HCT116 (cell line): ENCODE measurements at regions not wholly inside any gene's neighbourhood (a gene's known extent, or its start where the extent isn't known, plus 50 kb on each side); places are given as distances from the start of the nearest gene placed in this dataset.

Experiments used
- ATAC-seq: fragments of 200-7000 bp; cut with Tn5 transposase; 2 replicates; pipeline ENCODE4 v1.9.1; 2020; ENCODE audit warnings: mild to moderate bottlenecking, moderate library complexity
- BruUV-seq: library from RNA; stranded (reverse); fragments of 400-500 nt; replicated peaks from 2 replicates; lab custom pipeline; 2021; lab: Mats Ljungman, UMichigan
- CTCF ChIA-PET: fragments of 300-600 bp; sonication (Branson Sonifier 250); formaldehyde crosslinking; loops from one replicate; lab custom pipeline; 2021; ENCODE audit warnings: antibody characterized with exemption; lab: Charles Lee
- POLR2A ChIA-PET: fragments of 300-600, 350-600 bp; sonication (Branson Sonifier 250); formaldehyde crosslinking; loops from one replicate; lab custom pipeline; 2021; ENCODE audit warnings: antibody characterized with exemption; lab: Charles Lee
- RAD21 ChIA-PET, 2 experiments: fragments of 300-600 bp; sonication (Branson Sonifier 250); formaldehyde crosslinking; loops; one replicate each; lab custom pipeline; 2023; ENCODE audit warnings: low total read pairs in 2 of 2; ENCODE audit not compliant: uncharacterized antibody in 2 of 2, unreplicated experiment in 2 of 2, low non-redundant PET in 1 of 2; lab: Charles Lee
- DNase-seq: peaks from one replicate; pipeline ENCODE4 v3.0.0-alpha.2; 2010; ENCODE audit warnings: low read depth, low spot score
- H2AFZ ChIP-seq: fragments of 200-600 bp; shearing (Covaris generic), sonication (generic); 2 replicates; pipeline ENCODE4 v1.6.1; 2017; ENCODE audit warnings: low read depth, mixed run types, mixed read lengths, antibody characterized with exemption, low read length; ENCODE audit not compliant: poor library complexity, severe bottlenecking
- H3K27ac ChIP-seq: 2 replicates; pipeline ENCODE4 v1.5.1; 2012; ENCODE audit warnings: low read depth, low read length
- H3K27me3 ChIP-seq: fragments of 200-600 bp; sonication (generic); 2 replicates; pipeline ENCODE4 v1.6.1; 2016; ENCODE audit warnings: mixed run types, low read length, mixed read lengths; ENCODE audit not compliant: insufficient read depth
- H3K36me3 ChIP-seq, 2 experiments: fragments of 200-500 bp in 1 of 2; fragments of 200-600 bp in 1 of 2; sonication (Bioruptor generic) in 1 of 2; sonication (generic) in 1 of 2; 2 replicates each; pipeline versions ENCODE4 v1.5.1 to v1.6.1; 2014 to 2016; ENCODE audit warnings: low read length in 2 of 2, inconsistent platforms in 1 of 2, mixed read lengths in 1 of 2, mixed run types in 1 of 2; ENCODE audit not compliant: insufficient read depth in 2 of 2, control insufficient read depth in 1 of 2
- H3K4me1 ChIP-seq, 2 experiments: fragments of 200-600 bp in 1 of 2; sonication (generic) in 1 of 2; 2 replicates each; pipeline versions ENCODE4 v1.5.1 to v1.6.1; 2012 to 2017; ENCODE audit warnings: low read length in 2 of 2, inconsistent platforms in 1 of 2, mild to moderate bottlenecking in 1 of 2, mixed read lengths in 1 of 2, mixed run types in 1 of 2, moderate library complexity in 1 of 2; ENCODE audit not compliant: insufficient read depth in 2 of 2, control insufficient read depth in 1 of 2
- H3K4me2 ChIP-seq: fragments of 200-600 bp; sonication (generic); 2 replicates; pipeline ENCODE4 v1.6.1; 2017; ENCODE audit warnings: mixed run types, low read length, mixed read lengths
- H3K4me3 ChIP-seq, 2 experiments: fragments of 200-600 bp in 1 of 2; sonication (generic) in 1 of 2; replicated peaks in 1 of 2; 2 replicates each; pipeline ENCODE4 v1.5.1; 2011 to 2016; ENCODE audit warnings: low read length in 2 of 2, control low read depth in 1 of 2, low read depth in 1 of 2, mild to moderate bottlenecking in 1 of 2, mixed read lengths in 1 of 2, mixed run types in 1 of 2
- H3K79me2 ChIP-seq: fragments of 200-600 bp; sonication (generic); 2 replicates; pipeline ENCODE4 v1.6.1; 2017; ENCODE audit warnings: mild to moderate bottlenecking, mixed run types, low read length, moderate library complexity, mixed read lengths; ENCODE audit not compliant: insufficient read depth
- H3K9ac ChIP-seq: fragments of 200-600 bp; sonication (generic); 2 replicates; pipeline ENCODE4 v1.6.1; 2016; ENCODE audit warnings: low read length, mixed read lengths
- H3K9me2 ChIP-seq: fragments of 200-600 bp; sonication (generic), shearing (Covaris generic); 2 replicates; pipeline ENCODE4 v1.6.1; 2017; ENCODE audit warnings: mixed run types, mild to moderate bottlenecking, moderate library complexity; ENCODE audit not compliant: insufficient read depth
- H3K9me3 ChIP-seq, 2 experiments: fragments of 200-500 bp in 1 of 2; fragments of 200-600 bp in 1 of 2; sonication (Bioruptor generic) in 1 of 2; sonication (generic) in 1 of 2; 2 replicates each; pipeline ENCODE4 v1.6.1; 2014 to 2017; ENCODE audit warnings: low read length in 2 of 2, mixed read lengths in 2 of 2, inconsistent platforms in 1 of 2, low read depth in 1 of 2, mild to moderate bottlenecking in 1 of 2, mixed run types in 1 of 2, moderate library complexity in 1 of 2; ENCODE audit not compliant: control insufficient read depth in 1 of 2, insufficient read depth in 1 of 2
- H4K20me1 ChIP-seq: fragments of 200-600 bp; sonication (generic), shearing (Covaris generic); 2 replicates; pipeline ENCODE4 v1.6.1; 2017; ENCODE audit warnings: mixed run types, mild to moderate bottlenecking, moderate library complexity; ENCODE audit not compliant: insufficient read depth
- ATF3 ChIP-seq: IDR thresholded peaks from 2 replicates; pipeline ENCODE4 v1.6.1; 2012
- CBX3 ChIP-seq: IDR thresholded peaks from 2 replicates; pipeline ENCODE4 v1.6.1; 2012; ENCODE audit warnings: low read depth
- CEBPB ChIP-seq: IDR thresholded peaks from 2 replicates; pipeline ENCODE4 v1.6.1; 2012; ENCODE audit warnings: low read depth
- ELF1 ChIP-seq: IDR thresholded peaks from 2 replicates; pipeline ENCODE4 v1.6.1; 2012; ENCODE audit warnings: low read depth, borderline replicate concordance
- EZH2 ChIP-seq: fragments of 200-600 bp; sonication (generic); IDR thresholded peaks from 2 replicates; pipeline ENCODE4 v1.6.1; 2017; ENCODE audit warnings: antibody characterized with exemption, mixed run types
- FOSL1 ChIP-seq: IDR thresholded peaks from 2 replicates; pipeline ENCODE4 v1.6.1; 2012; ENCODE audit warnings: low read depth
- JUND ChIP-seq: IDR thresholded peaks from 2 replicates; pipeline ENCODE4 v1.6.1; 2012
- MAX ChIP-seq: IDR thresholded peaks from 2 replicates; pipeline ENCODE4 v1.6.1; 2012
- POLR2A ChIP-seq: IDR thresholded peaks from 2 replicates; pipeline ENCODE4 v1.7.0; 2011; ENCODE audit warnings: borderline replicate concordance; ENCODE audit not compliant: insufficient read depth, insufficient read length; ENCODE audit errors: extremely low read depth
- POLR2AphosphoS5 ChIP-seq: IDR thresholded peaks from 2 replicates; pipeline ENCODE4 v1.6.1; 2011; ENCODE audit warnings: mild to moderate bottlenecking, low read depth, low read length, moderate library complexity
- RAD21 ChIP-seq: IDR thresholded peaks from 2 replicates; pipeline ENCODE4 v1.6.1; 2012; ENCODE audit warnings: low read depth, mild to moderate bottlenecking
- REST ChIP-seq: IDR thresholded peaks from 2 replicates; pipeline ENCODE4 v1.6.1; 2012; ENCODE audit warnings: low read depth
- SIN3A ChIP-seq: IDR thresholded peaks from 2 replicates; pipeline ENCODE4 v1.6.1; 2012; ENCODE audit warnings: low read depth
- SP1 ChIP-seq: IDR thresholded peaks from 2 replicates; pipeline ENCODE4 v1.6.1; 2012; ENCODE audit warnings: low read depth
- SRF ChIP-seq: IDR thresholded peaks from 2 replicates; pipeline ENCODE4 v1.6.1; 2012; ENCODE audit warnings: low read depth
- TCF7L2 ChIP-seq: IDR thresholded peaks from 2 replicates; pipeline ENCODE4 v1.7.0; 2011; ENCODE audit warnings: borderline replicate concordance, inconsistent platforms; ENCODE audit not compliant: insufficient read depth, insufficient read length; ENCODE audit errors: extremely low read depth
- YY1 ChIP-seq: IDR thresholded peaks from 2 replicates; pipeline ENCODE4 v1.6.1; 2011; ENCODE audit warnings: low read length, low read depth, moderate library complexity, mild to moderate bottlenecking; ENCODE audit not compliant: insufficient replicate concordance; ENCODE audit errors: extremely low read depth
- ZBTB33 ChIP-seq: IDR thresholded peaks from 2 replicates; pipeline ENCODE4 v1.6.1; 2011; ENCODE audit warnings: mild to moderate bottlenecking, low read length, moderate library complexity; ENCODE audit not compliant: insufficient replicate concordance; ENCODE audit errors: extremely low read depth
- ZFX ChIP-seq: fragments of 450-650 bp; IDR thresholded peaks from 2 replicates; pipeline ENCODE4 v1.6.1; 2017
- ZNF274 ChIP-seq: fragments of 200-500 bp; sonication (Bioruptor generic); IDR thresholded peaks from 2 replicates; pipeline ENCODE4 v1.6.1; 2014; ENCODE audit warnings: mild to moderate bottlenecking, low read depth, low read length, inconsistent platforms
- intact Hi-C: fragments of 100-400 bp; cut with micrococcal nuclease; formaldehyde crosslinking; loops from 2 replicates; pipeline ENCODE4 v1.10.0; 2022

- Histone ChIP-seq H3K36me3 (no peaks in the 10 kb centered on the region), H3K27ac (no peak overlapping the region), H3K9me3 (no peaks in the 10 kb centered on the region), H3K9me2 (no peaks in the 10 kb centered on the region), H3K27me3 (peaks cover 36% of the 10 kb centered on the region), H4K20me1 (no peaks in the 10 kb centered on the region), H3K79me2 (no peaks in the 10 kb centered on the region), H2AFZ (no peak overlapping the region), H3K4me1 (no peaks in the 10 kb centered on the region), H3K9ac (no peak overlapping the region), H3K4me3 (no peak overlapping the region), H3K4me2 (no peak overlapping the region)
- TF ChIP-seq SIN3A (no peak), ZBTB33 (no peak), TCF7L2 (no peak), EZH2 (no peak), ATF3 (no peak), CEBPB (no peak), SRF (no peak), CBX3 (no peak), ELF1 (no peak), SP1 (no peak), MAX (no peak), POLR2A (no peak), ZNF274 (no peak), RAD21 (no peak), REST (no peak), JUND (no peak), ZFX (no peak), YY1 (no peak), POLR2AphosphoS5 (no peak), FOSL1 (no peak)
- intact Hi-C loops: no loop called here
- DNase-seq (no peak), ATAC-seq (no peak)
- ChIA-PET CTCF (interaction anchor here (2.1 kb wide), 1 partner anchor 10 kb away, joined by 10 read pairs; no protein-coding TSS in a partner anchor), RAD21 (no interaction called here), POLR2A (no interaction called here)
- BruUV-seq: no TSS peak
These were observed 152.5 kb downstream of the TSN start for GRCh38 chr2:121907928-121908327.
